Type B pancreatic cell (in vitro differentiated cells): ENCODE measurements at regions not wholly inside any gene's neighbourhood (a gene's known extent, or its start where the extent isn't known, plus 50 kb on each side); places are given as distances from the start of the nearest gene placed in this dataset.

ENCODE experiments used
- DNase-seq: peaks from one replicate; pipeline ENCODE4 v3.0.0; 2021; ENCODE audit warnings: mixed read lengths; ENCODE audit not compliant: unreplicated experiment; ENCODE audit errors: extremely low spot score
- H3K27ac Mint-ChIP-seq: 2 replicates; pipeline ENCODE4 v1.8.0; 2021; ENCODE audit warnings: mild to moderate bottlenecking, mixed read lengths
- H3K27me3 Mint-ChIP-seq: 2 replicates; pipeline ENCODE4 v1.8.0; 2021; ENCODE audit warnings: mixed read lengths
- H3K36me3 Mint-ChIP-seq: 2 replicates; pipeline ENCODE4 v1.8.0; 2021; ENCODE audit warnings: mixed read lengths
- H3K4me1 Mint-ChIP-seq: one replicate; pipeline ENCODE4 v1.8.0; 2021; ENCODE audit warnings: mixed read lengths; ENCODE audit not compliant: unreplicated experiment
- H3K4me3 Mint-ChIP-seq: 2 replicates; pipeline ENCODE4 v1.8.0; 2021; ENCODE audit warnings: mild to moderate bottlenecking, mixed read lengths
- H3K9me3 Mint-ChIP-seq: 2 replicates; pipeline ENCODE4 v1.8.0; 2021; ENCODE audit warnings: mixed read lengths
- TF ChIP-seq, protein P1 (sequence below): fragments of 200-600 bp; sonication (generic); conservative IDR thresholded peaks from 2 replicates; pipeline ENCODE4 v1.5.0; 2021; ENCODE audit warnings: antibody characterized with exemption, mild to moderate bottlenecking

DNA sequence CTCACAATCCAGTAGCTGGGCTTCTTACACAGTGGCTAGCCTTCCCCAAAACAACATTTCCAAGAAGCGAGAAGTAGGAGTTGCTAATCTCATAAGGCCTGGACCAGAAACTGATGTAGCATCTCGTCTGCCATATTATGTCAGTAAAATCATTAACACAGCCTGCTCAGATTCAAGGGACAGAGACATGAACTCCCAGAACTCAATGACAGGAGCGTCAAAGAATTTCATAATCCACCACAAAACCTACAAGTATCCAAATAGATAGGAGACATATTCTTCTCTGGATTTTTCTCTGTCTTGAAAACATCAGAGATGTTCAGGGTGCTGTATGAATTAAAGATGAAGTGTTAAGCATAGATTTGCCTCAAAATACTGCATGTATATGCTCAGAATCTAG lies 457.6 kb upstream of the ACTBL2 start:
- Mint-ChIP-seq H3K27me3 (no peaks in the 10 kb centered on the region), H3K27ac (no peak overlapping the region), H3K36me3 (no peaks in the 10 kb centered on the region), H3K9me3 (peaks cover 6% of the 10 kb centered on the region), H3K4me3 (no peak overlapping the region), H3K4me1 (peaks cover 12% of the 10 kb centered on the region)
- TF ChIP-seq, protein P1, sequence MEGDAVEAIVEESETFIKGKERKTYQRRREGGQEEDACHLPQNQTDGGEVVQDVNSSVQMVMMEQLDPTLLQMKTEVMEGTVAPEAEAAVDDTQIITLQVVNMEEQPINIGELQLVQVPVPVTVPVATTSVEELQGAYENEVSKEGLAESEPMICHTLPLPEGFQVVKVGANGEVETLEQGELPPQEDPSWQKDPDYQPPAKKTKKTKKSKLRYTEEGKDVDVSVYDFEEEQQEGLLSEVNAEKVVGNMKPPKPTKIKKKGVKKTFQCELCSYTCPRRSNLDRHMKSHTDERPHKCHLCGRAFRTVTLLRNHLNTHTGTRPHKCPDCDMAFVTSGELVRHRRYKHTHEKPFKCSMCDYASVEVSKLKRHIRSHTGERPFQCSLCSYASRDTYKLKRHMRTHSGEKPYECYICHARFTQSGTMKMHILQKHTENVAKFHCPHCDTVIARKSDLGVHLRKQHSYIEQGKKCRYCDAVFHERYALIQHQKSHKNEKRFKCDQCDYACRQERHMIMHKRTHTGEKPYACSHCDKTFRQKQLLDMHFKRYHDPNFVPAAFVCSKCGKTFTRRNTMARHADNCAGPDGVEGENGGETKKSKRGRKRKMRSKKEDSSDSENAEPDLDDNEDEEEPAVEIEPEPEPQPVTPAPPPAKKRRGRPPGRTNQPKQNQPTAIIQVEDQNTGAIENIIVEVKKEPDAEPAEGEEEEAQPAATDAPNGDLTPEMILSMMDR = no peak
- no peak for DNase-seq

DNA sequence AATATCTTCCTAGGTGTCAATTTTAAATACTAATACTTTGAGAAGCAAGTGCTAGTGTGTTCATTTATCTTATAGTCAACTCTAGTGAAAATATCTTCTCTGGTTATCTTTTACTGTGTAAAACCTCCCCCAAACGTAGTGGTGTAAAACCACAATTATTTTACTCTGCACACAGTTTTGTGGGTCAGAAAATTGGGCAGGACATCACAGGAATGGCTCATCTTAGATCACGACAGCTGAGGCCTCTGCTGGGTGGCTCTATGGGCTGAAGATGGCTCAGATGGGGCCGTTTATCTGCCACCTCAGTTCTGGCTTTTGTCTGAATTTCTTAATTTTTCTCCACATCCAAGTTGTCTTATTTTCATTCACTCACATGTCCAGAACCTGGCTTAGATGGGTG lies 457.2 kb upstream of the ACTBL2 start:
- Mint-ChIP-seq H3K4me1 (peaks cover 12% of the 10 kb centered on the region), H3K27ac (no peak overlapping the region), H3K4me3 (no peak overlapping the region), H3K27me3 (no peaks in the 10 kb centered on the region), H3K9me3 (peaks cover 6% of the 10 kb centered on the region), H3K36me3 (no peaks in the 10 kb centered on the region)
- DNase-seq = no peak
- TF ChIP-seq, protein P1 = no peak

DNA sequence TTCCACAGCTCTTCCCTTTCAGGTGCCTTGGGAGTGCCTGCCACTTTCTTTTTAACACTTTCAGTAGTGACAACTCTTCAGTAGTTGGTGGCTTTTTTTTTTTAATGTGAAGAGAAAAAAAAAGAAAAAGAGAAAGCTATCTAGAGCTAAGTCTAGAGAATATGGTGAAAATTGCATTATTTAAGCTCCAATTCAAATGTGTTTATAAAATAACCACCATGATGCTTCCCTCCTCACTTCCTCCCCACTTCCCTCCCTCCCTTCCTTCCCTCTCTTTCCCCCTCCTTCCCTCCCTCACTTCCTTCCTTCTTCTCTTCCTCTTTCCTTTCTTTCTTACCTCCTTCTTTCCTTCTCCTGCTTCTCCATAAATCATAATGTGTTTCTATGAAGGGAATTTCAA lies 456.7 kb upstream of the ACTBL2 start:
- no peak overlapping the region for H3K27ac Mint-ChIP-seq
- H3K4me1 Mint-ChIP-seq = peaks cover 12% of the 10 kb centered on the region
- H3K27me3 Mint-ChIP-seq = no peaks in the 10 kb centered on the region
- peaks cover 10% of the 10 kb centered on the region for H3K9me3 Mint-ChIP-seq
- TF ChIP-seq, protein P1 = no peak
- no peaks in the 10 kb centered on the region for H3K36me3 Mint-ChIP-seq
- H3K4me3 Mint-ChIP-seq = no peak overlapping the region
- no peak for DNase-seq

DNA sequence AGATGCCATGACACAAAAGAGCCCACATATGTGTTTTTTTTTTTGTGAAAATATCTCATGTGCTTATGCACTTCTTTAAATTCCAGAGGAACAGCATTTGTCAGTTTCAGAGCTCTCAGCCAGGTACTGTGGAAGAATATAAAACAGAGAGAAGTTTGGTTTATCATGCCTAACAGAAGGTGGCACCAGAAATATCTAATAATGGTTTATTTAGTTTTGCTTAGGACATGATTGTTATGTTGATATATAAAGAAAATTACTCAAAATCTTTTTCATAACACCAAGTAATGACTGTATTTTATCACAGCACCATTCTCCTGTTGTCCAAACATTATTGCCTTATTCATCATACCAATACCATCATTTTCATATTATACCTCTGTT lies 455.6 kb upstream of the ACTBL2 start:
- Mint-ChIP-seq H3K4me1 (peaks cover 12% of the 10 kb centered on the region), H3K36me3 (no peaks in the 10 kb centered on the region), H3K9me3 (peaks cover 19% of the 10 kb centered on the region), H3K4me3 (no peak overlapping the region), H3K27ac (no peak overlapping the region), H3K27me3 (no peaks in the 10 kb centered on the region)
- TF ChIP-seq, protein P1 = no peak
- DNase-seq = no peak

DNA sequence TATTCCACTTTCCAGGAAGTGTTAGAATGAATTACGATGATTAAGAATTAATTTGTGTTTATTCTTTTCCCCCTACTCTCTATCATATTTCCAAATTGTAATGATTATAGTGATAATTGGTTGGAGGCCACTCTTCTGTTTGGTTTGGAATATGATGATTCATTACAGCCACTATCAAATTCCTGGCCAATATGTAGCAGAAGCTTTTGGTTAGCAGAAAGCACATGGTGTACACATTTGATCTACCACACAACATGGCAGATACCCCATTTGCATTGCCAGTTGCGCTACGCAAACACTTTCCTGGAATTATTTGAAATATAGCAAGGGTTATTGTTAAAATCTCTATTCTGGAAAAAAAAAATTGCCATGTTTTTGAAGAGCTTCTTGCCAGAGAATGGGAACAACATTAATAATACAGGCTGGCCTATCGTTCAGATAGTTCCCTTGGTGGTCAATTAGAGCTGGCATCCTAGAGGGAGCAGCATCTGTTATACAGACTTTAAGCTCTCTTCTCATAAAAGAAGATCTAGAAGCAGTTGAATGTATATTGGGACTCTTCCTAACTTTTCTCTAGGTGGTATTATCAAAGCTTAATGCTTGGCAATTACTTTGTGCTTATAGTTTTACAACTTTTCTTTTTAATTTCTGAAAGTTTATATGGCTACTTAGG lies 455.0 kb upstream of the ACTBL2 start:
- H3K36me3 Mint-ChIP-seq = no peaks in the 10 kb centered on the region
- peaks cover 12% of the 10 kb centered on the region for H3K4me1 Mint-ChIP-seq
- peaks cover 19% of the 10 kb centered on the region for H3K9me3 Mint-ChIP-seq
- TF ChIP-seq, protein P1 = no peak
- H3K27me3 Mint-ChIP-seq = no peaks in the 10 kb centered on the region
- no peak for DNase-seq
- H3K27ac Mint-ChIP-seq = no peak overlapping the region
- no peak overlapping the region for H3K4me3 Mint-ChIP-seq

DNA sequence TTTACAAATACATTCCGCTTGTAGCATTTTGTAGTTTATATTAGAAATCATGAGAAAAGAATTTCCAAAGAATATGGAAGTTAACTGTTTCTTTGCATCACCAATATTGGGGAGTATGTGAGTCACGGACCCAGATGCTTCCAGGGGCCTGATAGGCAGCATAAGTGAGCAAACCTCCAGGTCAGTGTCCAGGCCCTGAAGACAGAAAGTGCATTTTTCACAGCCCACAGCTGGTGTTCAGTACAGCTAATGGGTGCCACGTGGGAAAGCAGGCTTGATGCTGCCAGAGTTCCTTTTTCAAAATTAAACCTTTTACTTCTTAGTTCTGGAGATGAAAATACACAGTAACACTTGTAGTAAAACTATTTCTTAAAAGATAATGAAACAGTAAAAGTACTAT lies 454.4 kb upstream of the ACTBL2 start:
- no peak for DNase-seq
- TF ChIP-seq, protein P1 = no peak
- Mint-ChIP-seq H3K27ac (no peak overlapping the region), H3K9me3 (peaks cover 19% of the 10 kb centered on the region), H3K4me1 (peaks cover 12% of the 10 kb centered on the region), H3K4me3 (no peak overlapping the region), H3K36me3 (no peaks in the 10 kb centered on the region), H3K27me3 (no peaks in the 10 kb centered on the region)
